ENCODE measurements at regions not wholly inside any gene's neighbourhood (a gene's known extent, or its start where the extent isn't known, plus 50 kb on each side); places are given as distances from the start of the nearest gene placed in this dataset.

GRCh38 chr20:57895161-57895855 is 185.5 kb upstream of the PMEPA1 start:
- intact Hi-C loops (cut with micrococcal nuclease; ENCODE audit: unreplicated experiment): no loop called here
- no peak for DNase-seq (ENCODE audit: low spot score)
- POLR2A ChIA-PET (ENCODE audit: low non-redundant PET): no interaction called here
- Histone ChIP-seq H3K4me3 (ENCODE audit: low read depth, low read length, poor library complexity, severe bottlenecking) (no peak overlapping the region), H3K9me3 (ENCODE audit: low read depth, low read length, poor library complexity, severe bottlenecking) (no peaks in the 10 kb centered on the region), H3K27ac (ENCODE audit: low read depth, low read length, poor library complexity, severe bottlenecking) (no peak overlapping the region), H3K27me3 (replicated peaks; ENCODE audit: insufficient read depth, low read depth, low read length, poor library complexity) (no peaks in the 10 kb centered on the region), H3K36me3 (ENCODE audit: insufficient read depth, low read length, poor library complexity, severe bottlenecking) (no peaks in the 10 kb centered on the region), H3K4me1 (ENCODE audit: insufficient read depth, low read length, poor library complexity, severe bottlenecking) (no peaks in the 10 kb centered on the region)
- BruUV-seq (replicated peaks): no TSS peak
- CTCF ChIA-PET: no interaction called here
- TF ChIP-seq CTCF (conservative IDR thresholded peaks at IDR 0.05; ENCODE audit: low read depth, low read length) (no peak), EZH2 (IDR thresholded peaks at IDR 0.05; ENCODE audit: borderline replicate concordance, low read depth, low read length, poor library complexity, severe bottlenecking) (no peak)

GRCh38 chr20:57894522-57894921 is 184.7 kb upstream of the PMEPA1 start:
- Histone ChIP-seq H3K36me3 (ENCODE audit: insufficient read depth, low read length, poor library complexity, severe bottlenecking) (no peaks in the 10 kb centered on the region), H3K27me3 (replicated peaks; ENCODE audit: insufficient read depth, low read depth, low read length, poor library complexity) (no peaks in the 10 kb centered on the region), H3K4me1 (ENCODE audit: insufficient read depth, low read length, poor library complexity, severe bottlenecking) (no peaks in the 10 kb centered on the region), H3K27ac (ENCODE audit: low read depth, low read length, poor library complexity, severe bottlenecking) (no peak overlapping the region), H3K9me3 (ENCODE audit: low read depth, low read length, poor library complexity, severe bottlenecking) (no peaks in the 10 kb centered on the region), H3K4me3 (ENCODE audit: low read depth, low read length, poor library complexity, severe bottlenecking) (no peak overlapping the region)
- ChIA-PET CTCF (no interaction called here), POLR2A (ENCODE audit: low non-redundant PET) (no interaction called here)
- TF ChIP-seq CTCF (conservative IDR thresholded peaks at IDR 0.05; ENCODE audit: low read depth, low read length) (no peak), EZH2 (IDR thresholded peaks at IDR 0.05; ENCODE audit: borderline replicate concordance, low read depth, low read length, poor library complexity, severe bottlenecking) (no peak)
- intact Hi-C loops (cut with micrococcal nuclease; ENCODE audit: unreplicated experiment): no loop called here
- no peak for DNase-seq (ENCODE audit: low spot score)
- no TSS peak for BruUV-seq (replicated peaks)

- Histone ChIP-seq H3K27me3 (replicated peaks; ENCODE audit: insufficient read depth, low read depth, low read length, poor library complexity) (no peaks in the 10 kb centered on the region), H3K4me1 (ENCODE audit: insufficient read depth, low read length, poor library complexity, severe bottlenecking) (no peaks in the 10 kb centered on the region), H3K36me3 (ENCODE audit: insufficient read depth, low read length, poor library complexity, severe bottlenecking) (no peaks in the 10 kb centered on the region), H3K9me3 (ENCODE audit: low read depth, low read length, poor library complexity, severe bottlenecking) (no peaks in the 10 kb centered on the region), H3K4me3 (ENCODE audit: low read depth, low read length, poor library complexity, severe bottlenecking) (no peak overlapping the region), H3K27ac (ENCODE audit: low read depth, low read length, poor library complexity, severe bottlenecking) (no peak overlapping the region)
- no peak for TF ChIP-seq EZH2 (IDR thresholded peaks at IDR 0.05; ENCODE audit: borderline replicate concordance, low read depth, low read length, poor library complexity, severe bottlenecking)
- ChIA-PET CTCF (no interaction called here), POLR2A (ENCODE audit: low non-redundant PET) (no interaction called here)
- intact Hi-C loops (cut with micrococcal nuclease; ENCODE audit: unreplicated experiment): no loop called here
- no peak for DNase-seq (ENCODE audit: low spot score)
- no TSS peak for BruUV-seq (replicated peaks)
Measured at GRCh38 chr20:57894096-57894495, 184.3 kb upstream of the PMEPA1 start.

- POLR2A ChIA-PET (ENCODE audit: low non-redundant PET): no interaction called here
- TF ChIP-seq EZH2 (IDR thresholded peaks at IDR 0.05; ENCODE audit: borderline replicate concordance, low read depth, low read length, poor library complexity, severe bottlenecking): no peak
- no peak for TF ChIP-seq CTCF (conservative IDR thresholded peaks at IDR 0.05; ENCODE audit: low read depth, low read length)
- CTCF ChIA-PET: no interaction called here
- Histone ChIP-seq H3K4me3 (ENCODE audit: low read depth, low read length, poor library complexity, severe bottlenecking) (no peak overlapping the region), H3K36me3 (ENCODE audit: insufficient read depth, low read length, poor library complexity, severe bottlenecking) (no peaks in the 10 kb centered on the region), H3K27me3 (replicated peaks; ENCODE audit: insufficient read depth, low read depth, low read length, poor library complexity) (no peaks in the 10 kb centered on the region), H3K4me1 (ENCODE audit: insufficient read depth, low read length, poor library complexity, severe bottlenecking) (no peaks in the 10 kb centered on the region), H3K9me3 (ENCODE audit: low read depth, low read length, poor library complexity, severe bottlenecking) (no peaks in the 10 kb centered on the region), H3K27ac (ENCODE audit: low read depth, low read length, poor library complexity, severe bottlenecking) (no peak overlapping the region)
- intact Hi-C loops (cut with micrococcal nuclease; ENCODE audit: unreplicated experiment): no loop called here
- no TSS peak for BruUV-seq (replicated peaks)
- DNase-seq (ENCODE audit: low spot score): no peak
Measured at GRCh38 chr20:57893366-57893999, 183.7 kb upstream of the PMEPA1 start.
